ENCODE measurements at regions not wholly inside any gene's neighbourhood (a gene's known extent, or its start where the extent isn't known, plus 50 kb on each side); places are given as distances from the start of the nearest gene placed in this dataset.
A peak's percentile ranks its signal among the peaks of the same experiment; 100 is the strongest.
"Not testable (repeated sequence)": the region's sequence is repeated elsewhere in the genome, so short reads cannot be mapped to it uniquely, and the experiment has no call there.

GRCh38 chr6:14885498-14885897 is 360.4 kb upstream of the JARID2 start:
- no peak for DNase-seq (ENCODE audit: low spot score)

GRCh38 chr6:14887181-14887580 is 358.7 kb upstream of the JARID2 start:
- no peak for DNase-seq (ENCODE audit: low spot score)

- no peak for DNase-seq (ENCODE audit: low spot score)
Observed at GRCh38 chr6:14887986-14888574, 357.8 kb upstream of the JARID2 start.

- DNase-seq (ENCODE audit: low spot score): no peak
Observed at GRCh38 chr6:14888575-14889000, 357.3 kb upstream of the JARID2 start.

GRCh38 chr6:14889188-14889587 is 356.7 kb upstream of the JARID2 start:
- no peak for DNase-seq (ENCODE audit: low spot score)

GRCh38 chr6:14889611-14890593 is 356.0 kb upstream of the JARID2 start:
- no peak for DNase-seq (ENCODE audit: low spot score)

GRCh38 chr6:14891820-14892375 is 354.0 kb upstream of the JARID2 start:
- not testable (repeated sequence) for DNase-seq (ENCODE audit: low spot score)

GRCh38 chr6:14894105-14894504 is 351.8 kb upstream of the JARID2 start:
- DNase-seq (ENCODE audit: low spot score): no peak

GRCh38 chr6:14896475-14896874 is 349.4 kb upstream of the JARID2 start:
- no peak for DNase-seq (ENCODE audit: low spot score)

- DNase-seq (ENCODE audit: low spot score): no peak
Observed at GRCh38 chr6:14897831-14898230, 348.0 kb upstream of the JARID2 start.

- DNase-seq (ENCODE audit: low spot score): not testable (repeated sequence)
Observed at GRCh38 chr6:14899441-14899840, 346.4 kb upstream of the JARID2 start.

GRCh38 chr6:14900919-14901318 is 344.9 kb upstream of the JARID2 start:
- DNase-seq (ENCODE audit: low spot score): no peak

- DNase-seq (ENCODE audit: low spot score): no peak
Observed at GRCh38 chr6:14903176-14904038, 342.5 kb upstream of the JARID2 start.

GRCh38 chr6:14905201-14905600 is 340.7 kb upstream of the JARID2 start:
- no peak for DNase-seq (ENCODE audit: low spot score)

- DNase-seq (ENCODE audit: low spot score): no peak
Observed at GRCh38 chr6:14906621-14907020, 339.2 kb upstream of the JARID2 start.

- peak; percentile 22 for DNase-seq (ENCODE audit: low spot score)
Observed at GRCh38 chr6:14910692-14911547, 334.9 kb upstream of the JARID2 start.

GRCh38 chr6:14912226-14912625 is 333.6 kb upstream of the JARID2 start:
- no peak for DNase-seq (ENCODE audit: low spot score)

GRCh38 chr6:14912706-14913105 is 333.2 kb upstream of the JARID2 start:
- no peak for DNase-seq (ENCODE audit: low spot score)

GRCh38 chr6:14913931-14914330 is 331.9 kb upstream of the JARID2 start:
- DNase-seq (ENCODE audit: low spot score): no peak

- no peak for DNase-seq (ENCODE audit: low spot score)
Observed at GRCh38 chr6:14915888-14916832, 329.7 kb upstream of the JARID2 start.

All from CD4-positive, alpha-beta T cell treated with Interleukin-2 at 100 ng/mL for 4 hours (primary cell).